ENCODE measurements at regions not wholly inside any gene's neighbourhood (a gene's known extent, or its start where the extent isn't known, plus 50 kb on each side); places are given as distances from the start of the nearest gene placed in this dataset.

DNA sequence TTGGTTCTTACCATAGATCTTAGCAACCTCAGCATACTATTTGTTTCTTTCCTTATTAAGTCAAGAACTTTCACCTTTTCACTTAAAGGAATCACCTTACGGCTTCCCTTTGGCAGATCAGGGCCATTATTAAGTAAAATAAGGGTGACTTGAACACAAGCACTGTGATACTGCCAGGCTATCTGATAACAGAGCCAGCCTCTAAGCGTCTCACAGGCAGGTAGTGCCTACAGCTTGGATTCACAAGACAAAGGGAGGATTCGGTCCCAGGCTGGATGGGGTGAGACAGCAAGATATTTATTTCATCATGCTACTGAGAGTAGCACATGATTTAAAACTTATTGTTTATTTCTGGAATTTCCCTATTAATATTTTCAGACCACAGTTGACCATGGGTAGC lies 218.6 kb downstream of the FOXO1 start:
- DNase-seq (ENCODE audit: low read depth in 2 of 2), result no peak

DNA sequence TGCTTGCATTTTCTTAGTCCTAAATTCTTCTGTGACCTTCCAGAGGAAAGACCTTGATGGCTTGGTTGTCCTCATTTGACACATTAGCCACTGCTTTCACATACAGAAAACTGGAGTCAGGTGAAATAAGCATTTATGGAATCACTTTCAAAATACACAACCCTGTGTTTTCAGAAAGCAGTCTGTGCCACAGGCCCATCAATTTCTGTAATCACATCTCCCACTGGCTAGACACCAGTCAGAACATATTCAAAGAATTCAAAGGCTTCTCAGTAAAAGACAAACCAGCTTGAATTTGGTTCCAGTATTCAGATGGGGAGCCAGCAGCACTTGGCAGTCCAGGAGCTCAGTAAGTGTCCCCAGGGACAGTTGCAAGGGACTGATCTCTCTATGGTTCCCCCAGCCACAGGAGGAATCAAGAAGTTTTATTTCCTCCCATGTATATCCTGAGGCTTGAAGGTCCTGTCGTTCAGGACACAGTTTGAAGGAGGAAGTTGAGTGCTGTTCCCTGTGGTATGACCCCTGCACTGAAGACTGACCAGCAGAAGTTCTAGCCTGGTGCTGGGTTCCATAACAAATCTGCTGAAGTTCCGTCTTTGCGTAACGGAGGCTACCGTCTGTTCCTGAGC lies 214.3 kb downstream of the FOXO1 start:
- no peak for DNase-seq (ENCODE audit: low read depth in 2 of 2)

DNA sequence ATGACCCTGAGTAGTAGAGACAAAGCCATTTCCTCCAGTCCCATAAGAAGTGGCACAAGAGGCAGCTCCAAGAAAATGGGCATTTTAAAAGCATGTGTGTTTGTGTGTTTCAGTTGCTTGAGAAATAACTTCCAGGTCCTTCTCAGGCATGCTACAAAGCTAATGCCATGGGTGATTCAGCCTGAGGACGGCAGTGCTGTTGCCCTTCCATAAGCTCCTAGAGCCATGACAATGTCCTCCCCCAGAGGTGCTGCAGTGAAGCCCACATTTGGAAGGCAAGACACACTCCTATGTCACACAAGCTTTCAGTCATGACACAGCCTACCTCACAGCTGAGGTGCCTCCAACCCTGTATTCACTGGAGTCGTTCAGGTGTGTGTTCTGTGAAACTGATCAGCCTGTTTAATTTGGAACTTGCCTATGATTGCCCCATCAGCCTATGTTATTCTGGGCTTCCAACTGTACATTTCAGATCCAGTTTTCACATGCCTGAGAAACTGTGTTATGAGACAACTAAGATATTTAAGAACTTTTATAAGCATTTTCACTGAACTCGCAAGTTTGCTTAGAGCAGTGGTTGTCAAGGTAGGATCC lies 213.6 kb downstream of the FOXO1 start:
- no peak for DNase-seq (ENCODE audit: low read depth in 2 of 2)

DNA sequence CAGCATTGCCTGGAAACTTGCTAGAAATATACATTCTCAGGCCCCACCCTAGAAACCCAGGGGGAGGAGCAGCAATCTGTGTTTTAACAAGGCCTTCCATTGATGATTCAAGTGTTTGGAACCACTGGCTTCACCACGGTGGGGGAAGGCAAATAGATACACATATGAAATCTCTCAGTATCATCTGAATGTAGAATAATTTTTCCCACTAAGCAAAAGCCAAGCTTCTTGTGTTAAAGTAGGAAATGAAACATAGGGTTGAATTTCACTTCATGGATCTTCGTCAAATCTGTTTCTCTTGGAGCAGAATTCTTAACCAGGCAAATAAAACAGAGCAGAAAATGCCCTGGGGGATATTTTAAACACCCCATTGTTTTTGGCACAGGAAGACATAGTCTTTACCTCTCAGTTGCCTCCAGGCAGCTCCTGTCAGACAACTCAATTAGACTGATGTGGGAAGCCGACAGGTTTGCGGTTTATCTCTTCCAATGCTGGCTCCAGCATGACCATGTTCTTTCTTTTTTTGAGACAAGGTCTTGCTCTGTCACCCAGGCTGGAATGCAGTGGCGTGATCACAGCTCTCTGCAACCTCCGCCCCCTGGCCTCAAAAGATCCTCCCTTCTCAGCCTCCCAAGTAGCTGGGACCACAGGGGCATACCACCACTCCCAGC lies 213.0 kb downstream of the FOXO1 start:
- no peak for DNase-seq (ENCODE audit: low read depth in 2 of 2)

DNA sequence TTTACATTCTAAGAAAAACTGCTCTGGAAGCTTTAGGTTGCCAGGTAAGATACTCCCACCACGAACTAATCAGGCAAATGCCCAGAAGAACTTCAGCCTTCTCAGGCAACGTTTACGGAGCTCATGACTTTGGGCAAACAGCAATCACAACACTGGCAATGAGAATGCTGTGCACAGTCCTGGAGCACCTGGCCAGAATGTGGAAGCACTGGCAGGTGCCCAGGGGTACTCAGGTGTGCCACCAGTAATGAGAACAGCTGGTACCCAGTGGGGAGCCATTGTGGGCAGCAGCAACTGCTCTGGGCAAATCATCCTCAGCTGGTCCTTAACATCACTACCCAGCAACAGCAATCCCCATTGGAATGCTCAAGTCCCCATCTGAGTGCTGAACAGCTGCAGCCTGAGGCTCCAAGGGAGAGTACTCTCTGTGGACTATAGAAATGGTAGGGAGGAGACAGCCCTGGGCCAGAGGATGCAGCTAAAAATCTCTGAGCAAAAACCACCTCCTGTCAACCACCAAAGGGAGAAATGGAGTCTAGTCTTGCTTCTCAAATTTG lies 210.0 kb downstream of the FOXO1 start:
- no peak for DNase-seq (ENCODE audit: low read depth in 2 of 2)

DNA sequence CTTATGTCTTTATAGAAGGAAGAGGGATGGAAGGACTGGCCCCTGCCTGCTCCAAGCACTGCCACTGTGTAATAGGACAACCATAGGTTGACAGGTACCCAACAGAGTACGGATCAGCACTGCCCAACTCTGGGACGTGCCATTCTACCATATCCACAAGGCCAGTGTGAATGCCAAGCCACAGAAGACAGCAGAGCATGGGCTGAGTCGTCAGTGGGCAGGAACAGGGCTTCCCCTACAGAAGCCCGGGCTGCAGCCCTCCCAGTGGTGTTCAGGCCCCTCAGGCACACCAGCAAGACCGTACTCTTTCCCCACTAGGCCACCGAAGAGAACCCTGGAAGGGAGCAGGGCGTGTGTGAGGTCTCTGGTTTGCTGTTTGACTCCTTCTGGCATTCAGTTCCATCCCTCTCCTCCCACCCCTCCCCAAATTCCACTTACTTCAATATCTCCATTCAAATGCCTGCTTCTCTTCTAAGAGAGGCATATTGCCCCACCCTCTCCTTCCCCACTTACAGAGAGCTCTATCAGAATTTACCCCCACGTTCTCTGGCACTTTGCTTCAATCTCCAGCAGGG lies 209.4 kb downstream of the FOXO1 start:
- DNase-seq (ENCODE audit: low read depth in 2 of 2), result no peak

DNA sequence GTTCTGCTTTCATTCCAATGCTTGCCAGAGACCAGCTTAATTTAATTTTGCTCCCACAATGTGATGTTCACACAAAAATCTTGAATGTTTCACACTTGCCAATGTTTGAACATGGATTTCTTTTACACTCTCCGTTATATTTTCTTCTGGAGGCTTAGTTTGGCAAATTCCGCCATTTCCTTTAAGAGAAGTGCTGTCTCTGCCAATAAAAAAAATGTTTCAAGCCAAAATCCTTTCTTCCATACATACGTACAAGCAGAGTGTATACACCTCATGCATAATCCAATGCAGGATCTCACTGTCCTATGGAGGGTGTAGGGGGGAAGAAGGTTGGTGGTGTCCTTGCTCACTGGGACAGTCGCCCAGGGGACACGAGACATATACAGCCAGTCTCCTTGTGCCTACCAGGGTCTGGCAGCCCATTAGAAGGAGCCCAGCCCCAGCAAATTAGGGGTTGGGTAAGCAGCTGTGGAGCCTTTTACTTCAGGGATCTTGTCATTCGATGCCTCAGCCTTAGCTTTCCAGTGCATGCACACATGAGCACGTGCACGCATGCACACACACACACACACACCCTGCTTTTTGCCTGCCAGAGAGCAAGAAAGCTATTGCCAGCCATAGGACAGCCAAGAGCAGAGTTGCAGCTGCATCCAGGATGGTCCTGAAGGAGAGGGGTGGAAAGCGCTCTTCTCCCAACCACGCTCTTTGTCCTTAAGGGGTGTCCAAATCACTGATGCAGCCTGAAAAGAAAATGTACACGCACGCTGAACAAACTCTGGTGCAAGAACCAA lies 208.3 kb downstream of the FOXO1 start:
- no peak for DNase-seq (ENCODE audit: low read depth in 2 of 2)

DNA sequence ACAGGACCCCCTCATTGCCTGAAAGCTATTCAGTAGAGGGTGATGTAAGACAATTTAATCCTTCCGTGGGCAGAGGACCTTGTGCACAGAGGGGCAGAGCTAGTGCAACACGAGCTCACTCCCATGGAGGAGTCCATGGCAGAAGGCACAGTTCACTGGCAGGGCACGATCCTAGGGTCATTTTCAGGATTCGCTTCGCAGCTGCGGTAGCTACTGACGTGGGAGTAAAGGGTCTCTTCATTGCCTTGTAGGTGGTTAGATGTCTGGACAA lies 207.8 kb downstream of the FOXO1 start:
- no peak for DNase-seq (ENCODE audit: low read depth in 2 of 2)

DNA sequence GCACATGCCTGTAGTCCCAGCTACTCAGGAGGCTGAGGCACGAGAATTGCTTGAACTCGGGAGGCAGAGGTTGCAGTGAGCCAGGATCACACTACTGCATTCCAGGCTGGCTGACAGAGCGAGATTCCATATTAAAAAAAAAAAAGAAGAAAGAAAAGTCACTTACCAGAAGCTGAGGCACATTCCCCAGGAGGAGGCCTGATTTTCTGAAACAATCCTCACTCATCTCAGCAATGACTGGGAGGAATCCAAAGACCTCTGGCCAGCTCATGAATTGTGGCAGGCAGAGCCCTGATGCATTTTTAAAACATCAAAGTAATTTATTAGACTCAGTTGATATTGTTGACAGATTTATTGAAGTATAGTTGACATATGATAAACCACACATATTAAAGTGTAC lies 206.3 kb downstream of the FOXO1 start:
- no peak for DNase-seq (ENCODE audit: low read depth in 2 of 2)

DNA sequence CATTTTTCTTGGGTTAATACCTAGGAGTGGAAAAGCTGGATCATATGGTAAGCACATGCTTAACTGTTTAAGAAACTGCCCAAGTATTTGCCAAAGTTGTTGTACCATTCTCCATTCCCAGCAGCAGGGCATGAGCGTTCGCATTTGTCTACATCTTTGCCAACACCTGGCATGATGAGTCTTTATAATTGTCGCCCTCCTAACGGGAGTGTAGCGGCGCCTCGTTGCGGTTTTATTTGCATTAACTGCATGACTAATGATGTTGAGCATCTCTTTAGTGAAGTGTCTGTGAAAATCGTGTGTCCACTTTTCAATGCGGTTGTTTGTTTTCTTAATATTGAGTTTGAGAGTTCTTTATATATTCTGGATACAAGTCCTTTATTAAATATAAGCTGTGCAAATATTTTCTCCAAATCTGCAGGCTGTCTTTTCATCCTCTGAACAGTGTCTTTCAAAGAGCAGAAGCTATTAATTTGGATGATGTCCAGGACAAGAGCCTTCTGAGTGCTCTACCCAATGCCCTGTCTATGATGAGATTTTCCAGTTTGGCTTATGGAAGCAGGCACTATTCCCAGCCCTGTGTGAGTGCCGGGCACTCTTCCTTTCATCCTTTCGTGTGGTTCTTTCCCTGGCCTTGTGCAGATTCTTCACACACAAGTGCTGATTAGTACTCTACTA lies 202.0 kb downstream of the FOXO1 start:
- no peak for DNase-seq (ENCODE audit: low read depth in 2 of 2)

DNA sequence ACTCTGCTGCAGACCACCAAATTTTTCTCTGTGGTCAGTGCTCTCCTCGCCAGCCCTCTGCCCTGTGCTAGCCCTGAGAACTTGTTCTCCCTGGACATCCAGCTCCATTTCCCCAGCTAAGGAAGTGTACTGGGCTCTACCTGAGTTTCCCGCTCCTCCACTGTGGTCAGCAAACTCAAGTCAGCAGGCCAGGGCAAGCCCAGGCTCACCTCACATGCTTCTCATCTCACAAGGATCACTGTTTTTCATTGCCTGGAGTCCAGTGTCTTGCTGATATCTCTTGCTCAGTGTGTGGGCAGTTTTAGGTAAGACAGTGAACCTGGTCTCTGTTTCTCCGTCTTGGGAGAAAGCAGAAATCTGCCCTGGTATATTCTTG lies 201.4 kb downstream of the FOXO1 start:
- no peak for DNase-seq (ENCODE audit: low read depth in 2 of 2)

DNA sequence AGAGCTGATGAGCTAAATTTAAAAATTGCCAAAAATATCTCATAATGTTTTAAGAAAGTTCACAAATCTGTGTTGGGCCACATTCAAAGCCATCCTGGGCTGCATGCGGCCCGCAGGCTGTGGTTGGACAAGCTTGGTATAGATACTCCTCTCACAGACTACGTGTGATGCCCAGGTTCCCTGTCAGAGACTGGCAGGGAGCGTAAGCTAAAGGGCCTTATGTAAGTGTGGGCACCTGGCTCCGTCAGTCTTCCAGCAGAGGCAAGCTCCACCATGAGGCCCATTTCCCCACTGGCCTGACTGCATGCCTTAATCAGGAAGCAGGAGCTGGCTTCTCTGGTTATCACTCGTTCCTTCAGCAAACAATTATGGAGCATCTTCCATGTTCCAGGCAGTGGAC lies 200.2 kb downstream of the FOXO1 start:
- no peak for DNase-seq (ENCODE audit: low read depth in 2 of 2)

DNA sequence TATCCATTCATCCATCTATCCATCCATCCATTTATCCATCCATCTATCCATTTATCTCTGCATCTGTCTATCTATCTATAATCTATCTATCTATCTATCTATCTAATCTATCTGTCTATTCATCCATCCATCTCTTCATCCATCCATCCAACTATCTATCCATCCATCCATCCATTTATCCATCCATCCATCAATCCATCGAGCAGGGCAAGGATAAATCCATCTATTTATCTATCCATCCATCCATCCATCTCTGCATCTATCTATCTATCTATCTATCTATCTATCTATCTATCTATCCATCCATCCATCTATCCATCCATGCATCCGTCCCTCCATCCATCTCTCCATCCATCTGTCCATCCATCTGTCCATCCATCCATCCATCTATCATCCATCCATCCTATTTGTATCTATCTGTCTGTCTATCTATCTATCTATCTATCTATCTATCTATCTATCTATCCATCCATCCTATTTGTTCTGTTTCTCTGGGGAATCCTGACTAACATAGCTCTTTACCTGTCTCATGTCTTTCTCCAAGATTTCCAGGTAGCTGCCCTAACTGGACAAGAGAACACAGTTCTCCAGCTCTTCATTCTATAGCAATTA lies 198.1 kb downstream of the FOXO1 start:
- no peak for DNase-seq (ENCODE audit: low read depth in 2 of 2)

DNA sequence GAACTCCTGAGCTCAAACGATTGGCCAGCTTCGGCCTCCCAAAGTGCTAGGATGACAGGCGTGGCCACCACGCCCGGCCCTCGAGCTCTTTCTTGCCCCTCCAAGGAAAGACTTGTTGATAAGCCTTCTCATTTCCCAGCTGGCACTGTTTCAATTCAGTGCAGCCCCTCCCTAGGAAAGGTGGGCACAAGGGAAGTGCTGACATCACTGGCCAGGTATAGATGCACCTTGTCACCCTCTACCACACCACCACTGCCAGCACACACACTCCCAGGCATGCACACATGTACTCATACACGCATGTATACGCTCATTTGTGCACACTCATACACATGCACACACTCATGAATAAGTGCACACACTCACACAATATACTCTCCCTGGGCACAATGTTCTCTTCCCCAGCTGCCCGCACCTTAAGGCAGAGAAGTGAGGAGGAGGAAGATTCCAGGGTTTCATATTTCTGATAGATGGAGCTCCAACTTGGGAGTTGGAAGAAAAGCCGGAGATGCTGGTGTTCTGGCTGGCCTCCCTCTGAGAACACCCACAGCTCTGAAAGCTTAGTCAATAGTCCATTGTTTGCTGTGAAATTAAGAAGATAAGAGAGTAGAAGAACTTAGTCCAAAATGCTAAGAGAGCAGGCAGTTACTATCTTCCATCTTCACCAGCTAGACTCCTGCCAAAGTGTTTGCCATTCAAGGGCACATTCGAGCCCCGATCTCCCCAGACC lies 196.7 kb downstream of the FOXO1 start:
- no peak for DNase-seq (ENCODE audit: low read depth in 2 of 2)

DNA sequence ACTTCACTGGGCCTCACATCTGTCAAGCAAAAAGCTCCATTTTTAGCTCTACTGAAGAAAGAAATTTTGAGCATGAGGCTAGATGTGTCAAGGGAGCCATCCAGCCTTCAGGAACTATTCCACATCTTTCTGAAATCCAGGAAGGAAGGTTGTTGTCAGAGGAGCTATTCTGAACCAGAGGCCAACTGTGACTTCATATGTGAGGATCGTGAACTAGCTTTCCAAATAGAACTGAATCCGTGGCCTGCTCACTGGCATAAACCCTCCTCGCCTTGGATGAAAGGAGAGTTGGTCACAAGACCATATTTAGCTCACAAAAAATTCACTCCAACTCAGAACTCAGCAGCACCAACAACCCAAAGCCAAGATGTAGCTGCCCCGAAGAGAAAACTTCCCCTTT lies 195.8 kb downstream of the FOXO1 start:
- DNase-seq (ENCODE audit: low read depth in 2 of 2), result no peak

DNA sequence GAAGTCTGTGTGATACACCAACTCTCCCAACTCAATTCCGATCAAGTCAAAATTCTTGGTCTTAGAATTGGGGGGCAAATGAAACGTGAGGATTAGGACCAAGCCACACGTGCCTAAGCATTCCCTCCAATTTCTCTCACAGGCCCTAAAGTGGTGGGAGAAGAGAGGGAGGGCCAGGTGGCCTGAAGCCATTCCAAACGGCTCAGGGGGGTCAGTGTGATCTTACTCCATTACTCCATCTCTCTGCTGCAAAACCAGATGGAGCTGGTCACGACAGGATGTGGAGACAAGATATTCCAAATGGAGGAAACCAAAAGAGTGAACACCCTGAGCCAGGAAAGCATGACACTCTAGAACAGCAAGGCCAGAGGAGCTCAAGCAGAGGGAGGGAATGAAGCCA lies 195.4 kb downstream of the FOXO1 start:
- no peak for DNase-seq (ENCODE audit: low read depth in 2 of 2)

DNA sequence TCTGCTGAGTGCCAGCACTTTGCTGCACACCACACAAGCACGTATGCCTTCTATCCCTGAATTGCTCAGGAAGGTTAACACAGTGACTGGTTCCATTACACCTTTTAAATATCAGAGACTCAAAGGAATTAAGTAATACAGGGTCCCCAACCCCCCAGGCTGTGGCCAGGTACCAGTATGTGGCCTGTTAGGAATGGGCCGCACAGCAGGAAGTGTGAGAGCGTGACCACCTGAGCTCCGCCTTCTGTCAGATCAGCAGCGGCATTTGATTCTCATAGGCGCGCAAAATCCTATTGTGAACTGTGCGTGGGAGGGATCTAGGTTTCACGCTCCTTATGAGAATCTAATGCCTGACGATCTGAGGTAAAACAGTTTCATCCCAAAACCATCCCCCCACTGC lies 194.5 kb downstream of the FOXO1 start:
- DNase-seq (ENCODE audit: low read depth in 2 of 2), result no peak

DNA sequence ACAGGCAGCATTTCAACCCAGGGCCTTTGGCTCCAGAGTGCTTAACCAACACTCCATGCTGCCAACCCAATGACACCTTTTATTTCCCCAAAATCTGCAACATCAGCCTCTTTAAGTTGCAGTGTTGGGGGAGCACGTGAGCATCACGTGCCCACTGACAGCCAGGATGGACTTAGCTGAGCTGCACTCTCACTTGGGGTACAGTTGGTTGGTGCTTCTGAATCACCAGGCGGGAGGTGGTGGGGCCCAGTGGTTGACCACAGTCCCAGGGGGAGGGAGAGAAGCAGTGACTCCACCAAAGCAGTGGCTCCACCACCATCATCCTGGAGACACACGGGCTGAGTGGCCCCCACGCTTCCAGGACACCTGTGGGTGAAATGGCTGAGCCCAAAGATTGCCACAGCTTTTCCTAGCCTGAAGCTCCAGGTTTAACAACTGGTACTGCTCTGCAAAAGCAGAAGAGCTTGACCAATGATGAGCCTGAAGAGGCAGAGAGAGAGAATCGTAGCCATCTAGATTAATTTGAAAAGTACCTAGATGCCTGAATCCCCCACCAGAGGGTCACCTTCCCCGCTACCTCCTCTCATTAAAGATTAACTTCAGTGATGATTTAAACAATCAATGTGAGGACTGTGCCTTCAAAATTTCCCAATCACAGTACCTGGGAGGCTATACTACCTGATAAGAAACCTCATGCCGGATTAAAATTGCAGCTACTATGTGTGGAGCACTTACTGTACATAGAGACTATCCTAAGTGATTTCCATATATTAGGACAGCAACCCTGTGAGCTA lies 193.8 kb downstream of the FOXO1 start:
- DNase-seq (ENCODE audit: low read depth in 2 of 2), result no peak

DNA sequence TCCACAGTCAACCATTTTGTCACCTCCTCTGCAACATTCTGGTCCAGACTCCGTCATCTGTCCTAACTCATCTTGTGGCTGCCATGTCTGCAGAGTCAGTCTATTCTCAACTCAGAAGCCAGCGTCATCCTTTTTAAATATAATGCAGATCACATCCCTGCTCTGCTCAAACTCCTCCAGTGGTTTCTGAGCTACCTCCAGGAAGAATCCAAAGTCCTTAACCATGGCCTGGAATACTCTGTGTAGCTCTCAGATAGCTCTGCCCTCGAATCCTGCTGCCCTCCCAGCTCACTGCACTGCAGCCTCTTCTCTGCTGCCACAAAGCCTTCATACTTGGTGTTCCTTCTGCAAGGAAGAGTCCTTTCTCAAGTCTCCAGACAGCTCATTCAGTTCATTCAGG lies 190.8 kb downstream of the FOXO1 start:
- DNase-seq (ENCODE audit: low read depth in 2 of 2), result no peak
